SK-N-SH (cell line): ENCODE measurements at regions not wholly inside any gene's neighbourhood (a gene's known extent, or its start where the extent isn't known, plus 50 kb on each side); places are given as distances from the start of the nearest gene placed in this dataset.

Experiments used
- CTCF ChIA-PET: fragments of 300-600, 350-600 bp; formaldehyde crosslinking; extraction: SDS; loops from one replicate; lab custom pipeline; 2021; lab: Yijun Ruan, JAX
- POLR2A ChIA-PET: fragments of 350-600 bp; sonication (Branson Sonifier 250); formaldehyde crosslinking; extraction: SDS; loops from one replicate; lab custom pipeline; 2020; ENCODE audit warnings: antibody characterized with exemption, inconsistent platforms; lab: Yijun Ruan, JAX
- DNase-seq: peaks from one replicate; pipeline ENCODE4 v3.0.0; 2012
- H2AFZ ChIP-seq: fragments of 200-600 bp; sonication (generic); 2 replicates; pipeline ENCODE4 v1.8.1; 2016; ENCODE audit warnings: antibody characterized with exemption, mild to moderate bottlenecking, low read depth
- H3F3A ChIP-seq: fragments of 200-600 bp; sonication (generic); replicated peaks from 2 replicates; pipeline ENCODE3; 2016; ENCODE audit warnings: antibody characterized with exemption, mild to moderate bottlenecking; ENCODE audit not compliant: insufficient read depth
- H3K27ac ChIP-seq, 2 experiments: fragments of 200-500 bp in 1 of 2; fragments of 200-600 bp in 1 of 2; sonication (Bioruptor generic) in 1 of 2; sonication (generic), shearing (Covaris generic) in 1 of 2; 2 replicates each; pipeline versions ENCODE4 v1.5.1 to v1.6.1; 2014 to 2016; ENCODE audit warnings: low read depth in 2 of 2, inconsistent platforms in 1 of 2, low read length in 1 of 2, mild to moderate bottlenecking in 1 of 2, mixed read lengths in 1 of 2
- H3K27me3 ChIP-seq: fragments of 200-600 bp; sonication (generic), shearing (Covaris generic); 2 replicates; pipeline ENCODE4 v1.6.1; 2016; ENCODE audit warnings: mixed run types; ENCODE audit not compliant: insufficient read depth
- H3K36me3 ChIP-seq, 2 experiments: fragments of 200-500 bp in 1 of 2; fragments of 200-600 bp in 1 of 2; sonication (Bioruptor generic) in 1 of 2; sonication (generic) in 1 of 2; replicated peaks in 1 of 2; 2 replicates each; pipeline versions ENCODE3 to v1.5.1; 2014 to 2016; ENCODE audit warnings: low read length in 1 of 2, mild to moderate bottlenecking in 1 of 2; ENCODE audit not compliant: insufficient read depth in 2 of 2, control insufficient read depth in 1 of 2
- H3K4me1 ChIP-seq, 2 experiments: fragments of 200-500 bp in 1 of 2; fragments of 200-600 bp in 1 of 2; sonication (Bioruptor generic) in 1 of 2; sonication (generic), shearing (Covaris generic) in 1 of 2; 2 replicates each; pipeline versions ENCODE4 v1.5.1 to v1.6.1; 2014 to 2016; ENCODE audit warnings: low read depth in 1 of 2, low read length in 1 of 2, mixed run types in 1 of 2; ENCODE audit not compliant: insufficient read depth in 2 of 2, control insufficient read depth in 1 of 2
- H3K4me2 ChIP-seq: fragments of 200-600 bp; sonication (generic), shearing (Covaris generic); 2 replicates; pipeline ENCODE4 v1.6.1; 2017; ENCODE audit warnings: mixed run types
- H3K4me3 ChIP-seq, 2 experiments: fragments of 200-500 bp in 1 of 2; fragments of 200-600 bp in 1 of 2; sonication (Bioruptor generic) in 1 of 2; sonication (generic), shearing (Covaris generic) in 1 of 2; 2 replicates each; pipeline versions ENCODE4 v1.5.1 to v1.8.1; 2014 to 2016; ENCODE audit warnings: low read depth in 2 of 2, inconsistent platforms in 1 of 2, low read length in 1 of 2, mild to moderate bottlenecking in 1 of 2, mixed read lengths in 1 of 2, moderate library complexity in 1 of 2
- H3K79me2 ChIP-seq: fragments of 200-600 bp; sonication (generic); 2 replicates; pipeline ENCODE4 v1.8.1; 2017; ENCODE audit warnings: mild to moderate bottlenecking; ENCODE audit not compliant: insufficient read depth
- H3K9ac ChIP-seq: fragments of 200-600 bp; sonication (generic); 2 replicates; pipeline ENCODE4 v1.6.1; 2017; ENCODE audit warnings: mixed run types
- H3K9me2 ChIP-seq: fragments of 200-600 bp; sonication (generic); 2 replicates; pipeline ENCODE4 v1.6.1; 2017; ENCODE audit warnings: mixed run types
- H3K9me3 ChIP-seq: fragments of 200-600 bp; sonication (generic); 2 replicates; pipeline ENCODE4 v1.6.1; 2017; ENCODE audit warnings: mixed run types, mild to moderate bottlenecking, moderate library complexity
- H4K20me1 ChIP-seq: fragments of 200-600 bp; sonication (generic); 2 replicates; pipeline ENCODE4 v1.6.1; 2017; ENCODE audit warnings: mild to moderate bottlenecking, mixed run types; ENCODE audit not compliant: insufficient read depth
- CHD2 ChIP-seq: fragments of 150-350 bp; IDR thresholded peaks from 2 replicates; pipeline ENCODE4 v1.6.1; 2018; ENCODE audit warnings: low read length; ENCODE audit not compliant: partially characterized antibody
- ELF1 ChIP-seq: IDR thresholded peaks from 2 replicates; pipeline ENCODE4 v1.4.0; 2012
- FOSL2 ChIP-seq: IDR thresholded peaks from 2 replicates; pipeline ENCODE4 v1.4.0; 2012; ENCODE audit warnings: low read depth, mild to moderate bottlenecking, moderate library complexity, borderline replicate concordance
- FOXJ3 ChIP-seq: sonication (generic); formaldehyde crosslinking; IDR thresholded peaks from 2 replicates; pipeline ENCODE4 v1.5.1; 2020; ENCODE audit warnings: mild to moderate bottlenecking, missing genetic modification reagents
- GATA2 ChIP-seq: sonication (generic); formaldehyde crosslinking; IDR thresholded peaks from 2 replicates; pipeline ENCODE4 v1.5.0; 2020; ENCODE audit warnings: mild to moderate bottlenecking, missing genetic modification reagents
- JUND ChIP-seq: IDR thresholded peaks from 2 replicates; pipeline ENCODE4 v1.4.0; 2012
- MAX ChIP-seq: IDR thresholded peaks from 2 replicates; pipeline ENCODE4 v1.4.0; 2012; ENCODE audit warnings: low read depth
- MEF2A ChIP-seq: IDR thresholded peaks from 2 replicates; pipeline ENCODE4 v1.4.0; 2012; ENCODE audit warnings: low read depth, borderline replicate concordance
- MXI1 ChIP-seq: IDR thresholded peaks from 2 replicates; pipeline ENCODE4 v1.6.1; 2012; ENCODE audit warnings: mild to moderate bottlenecking, low read depth, low read length, improper control_type of control experiment
- NRF1 ChIP-seq: IDR thresholded peaks from 2 replicates; pipeline ENCODE4 v1.6.1; 2012; ENCODE audit warnings: low read depth, mild to moderate bottlenecking, low read length
- PBX3 ChIP-seq: IDR thresholded peaks from 2 replicates; pipeline ENCODE4; 2012
- POLR2AphosphoS5 ChIP-seq: IDR thresholded peaks from 2 replicates; pipeline ENCODE4 v1.6.1; 2012; ENCODE audit warnings: low read depth, low read length
- RAD21 ChIP-seq: IDR thresholded peaks from 2 replicates; pipeline ENCODE4 v1.6.1; 2012; ENCODE audit warnings: mild to moderate bottlenecking, low read length
- RFX5 ChIP-seq: IDR thresholded peaks from 2 replicates; pipeline ENCODE4 v1.6.1; 2012; ENCODE audit warnings: mild to moderate bottlenecking, improper control_type of control experiment, low read length
- RXRA ChIP-seq: IDR thresholded peaks from 2 replicates; pipeline ENCODE4 v1.4.0; 2012; ENCODE audit warnings: low read depth, mild to moderate bottlenecking, borderline replicate concordance
- SIN3A ChIP-seq: IDR thresholded peaks from 2 replicates; pipeline ENCODE4 v1.6.1; 2012; ENCODE audit warnings: low read depth, mild to moderate bottlenecking, low read length, moderate library complexity, borderline replicate concordance
- SMC3 ChIP-seq: IDR thresholded peaks from 2 replicates; pipeline ENCODE4 v1.6.1; 2012; ENCODE audit warnings: low read depth, low read length, improper control_type of control experiment
- TCF12 ChIP-seq: IDR thresholded peaks from 2 replicates; pipeline ENCODE4 v1.4.0; 2012
- TEAD4 ChIP-seq: IDR thresholded peaks from 2 replicates; pipeline ENCODE4 v1.4.0; 2012; ENCODE audit warnings: mild to moderate bottlenecking, borderline replicate concordance; ENCODE audit not compliant: insufficient read depth
- USF2 ChIP-seq: fragments of 150-350 bp; IDR thresholded peaks from 2 replicates; pipeline ENCODE4 v1.6.1; 2017; ENCODE audit warnings: antibody characterized with exemption, low read length, low read depth, borderline replicate concordance
- YY1 ChIP-seq: IDR thresholded peaks from 2 replicates; pipeline ENCODE4 v1.4.0; 2012; ENCODE audit warnings: low read depth, mild to moderate bottlenecking
- WGBS: methylation state at CpG from one replicate; pipeline ENCODE4 v1.1.6; 2017; ENCODE audit warnings: low lambda C conversion rate; 5-methylcytosine and 5-hydroxymethylcytosine counted together

- Histone ChIP-seq H3K27me3 (no peaks in the 10 kb centered on the region), H3K4me3 (no peak overlapping the region), H3K9ac (no peak overlapping the region), H3K4me2 (no peak overlapping the region), H3K79me2 (no peaks in the 10 kb centered on the region), H3F3A (no peaks in the 10 kb centered on the region), H3K9me3 (no peaks in the 10 kb centered on the region), H3K36me3 (no peaks in the 10 kb centered on the region), H3K27ac (no peak overlapping the region), H2AFZ (no peak overlapping the region), H3K4me1 (peaks cover 0 to 7% of the 10 kb centered on the region in 2 experiments; a peak in 1 of 4 replicates), H4K20me1 (no peaks in the 10 kb centered on the region), H3K9me2 (no peaks in the 10 kb centered on the region)
- no peak for TF ChIP-seq USF2
- TF ChIP-seq MEF2A, result no peak
- TF ChIP-seq RXRA, result no peak
- TF ChIP-seq FOXJ3 (CRISPR knock-in tag), result no peak
- no peak for TF ChIP-seq GATA2 (CRISPR knock-in tag)
- TF ChIP-seq TCF12, result no peak
- TF ChIP-seq SIN3A, result no peak
- no peak for TF ChIP-seq POLR2AphosphoS5
- TF ChIP-seq FOSL2, result no peak
- no peak for TF ChIP-seq TEAD4
- TF ChIP-seq CHD2, result no peak
- TF ChIP-seq PBX3, result no peak
- TF ChIP-seq RFX5, result no peak
- no peak for TF ChIP-seq ELF1
- no peak for TF ChIP-seq RAD21
- TF ChIP-seq SMC3, result no peak
- TF ChIP-seq MXI1, result no peak
- TF ChIP-seq MAX, result no peak
- TF ChIP-seq YY1, result no peak
- no peak for TF ChIP-seq JUND
- DNase-seq, result no peak
- POLR2A ChIA-PET, result no interaction called here
- WGBS, result 11% methylated on average over 1 of the region's 1 CpG
- CTCF ChIA-PET, result no interaction called here
Measured at GRCh38 chr20:55882286-55882685, 123.0 kb downstream of the CBLN4 start.

- 22% methylated on average over 4 of the region's 4 CpGs for WGBS
- no peak for DNase-seq
- no peaks in the 10 kb centered on the region for H3K27me3 ChIP-seq
Measured at GRCh38 chr20:55881204-55881603, 124.1 kb downstream of the CBLN4 start.

More at GRCh38 chr20:55881204-55881603, 124.1 kb downstream of the CBLN4 start:
- Histone ChIP-seq H3K4me2 (no peak overlapping the region), H3K4me1 (peaks cover 0 to 7% of the 10 kb centered on the region in 2 experiments; a peak in 1 of 4 replicates), H3F3A (no peaks in the 10 kb centered on the region), H3K36me3 (no peaks in the 10 kb centered on the region), H3K9ac (no peak overlapping the region), H3K9me2 (no peaks in the 10 kb centered on the region), H3K79me2 (no peaks in the 10 kb centered on the region), H4K20me1 (no peaks in the 10 kb centered on the region), H3K27ac (no peak overlapping the region), H3K4me3 (no peak overlapping the region), H3K9me3 (no peaks in the 10 kb centered on the region), H2AFZ (no peak overlapping the region)
- CTCF ChIA-PET, result interaction anchor here (0.6 kb wide), 1 partner anchor 311 kb away, joined by 3 read pairs; no protein-coding TSS in a partner anchor
- POLR2A ChIA-PET, result no interaction called here
- TF ChIP-seq FOXJ3 (CRISPR knock-in tag), result no peak
- TF ChIP-seq NRF1, result no peak
- TF ChIP-seq MEF2A, result no peak
- TF ChIP-seq USF2, result no peak
